ENCODE measurements at regions not wholly inside any gene's neighbourhood (a gene's known extent, or its start where the extent isn't known, plus 50 kb on each side); places are given as distances from the start of the nearest gene placed in this dataset.

DNA sequence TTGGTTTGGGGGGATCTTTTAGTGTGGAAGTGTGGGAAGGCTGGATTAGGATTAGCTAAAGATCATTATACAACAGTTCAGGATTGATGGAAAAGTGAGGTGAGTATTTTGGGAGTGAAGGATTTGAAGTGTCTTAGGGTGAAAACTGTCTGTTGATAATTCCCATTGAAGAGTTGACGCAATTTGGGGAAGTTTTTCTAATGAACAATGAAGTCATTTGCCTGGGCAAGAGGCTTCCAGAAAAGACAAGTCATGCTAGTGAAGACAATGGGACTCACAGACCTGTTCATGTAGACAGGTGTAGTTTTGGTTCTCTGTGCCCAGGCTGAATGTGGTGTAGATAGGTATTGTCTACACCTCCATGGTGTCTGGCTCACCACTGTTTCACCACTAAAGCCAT, 194.3 kb upstream of the GPR26 start:
- Histone ChIP-seq H3K79me2 (ENCODE audit: control insufficient read depth, insufficient read depth, low read length) (no peaks in the 10 kb centered on the region), H3K4me2 (ENCODE audit: insufficient read depth, low read length) (no peak overlapping the region), H3K27me3 (ENCODE audit: control insufficient read depth in 2 of 2, insufficient read depth in 2 of 2, low read length in 2 of 2) (no peaks in the 10 kb centered on the region), H3K9me3 (replicated peaks; ENCODE audit: control insufficient read depth, insufficient read depth, low read length) (no peaks in the 10 kb centered on the region), H3K4me1 (ENCODE audit: control insufficient read depth, extremely low read depth, insufficient read depth, low read length) (no peaks in the 10 kb centered on the region), H3K9ac (replicated peaks; ENCODE audit: extremely low read depth, insufficient read depth, low read length) (no peak overlapping the region), H3K4me3 (replicated peaks in 1 of 3; ENCODE audit: insufficient read depth in 1 of 3, low read depth in 1 of 3, low read length in 3 of 3) (no peak overlapping the region), H3K27ac (ENCODE audit: insufficient read depth, low read depth, low read length) (no peak overlapping the region), H3K9me1 (replicated peaks; ENCODE audit: control insufficient read depth, extremely low read depth, insufficient read depth, low read length) (no peaks in the 10 kb centered on the region), H3K36me3 (ENCODE audit: control insufficient read depth in 2 of 2, extremely low read depth in 1 of 2, insufficient read depth in 2 of 2, low read length in 2 of 2) (no peaks in the 10 kb centered on the region), H2AFZ (ENCODE audit: low read depth, low read length) (no peak overlapping the region), H4K20me1 (replicated peaks; ENCODE audit: control insufficient read depth, extremely low read depth, insufficient read depth, low read length) (no peaks in the 10 kb centered on the region)
- no peak for DNase-seq (ENCODE audit: low read depth, low spot score)
- ChIA-PET POLR2A (no interaction called here), CTCF (no interaction called here)
- no TSS peak for BruUV-seq (replicated peaks)
- FAIRE-seq: no peak
- dilution Hi-C loops (cut with MboI; ENCODE audit: extremely low pct_ligation_motif_present, low sequenced_read_pairs): no loop called here
- TF ChIP-seq FOS (IDR thresholded peaks at IDR 0.05; ENCODE audit: borderline replicate concordance, insufficient read depth, low read length): no peak
- no peak for TF ChIP-seq EZH2 (IDR thresholded peaks at IDR 0.05; ENCODE audit: borderline replicate concordance, low read depth, low read length, severe bottlenecking)
- TF ChIP-seq MYC (IDR thresholded peaks at IDR 0.05; ENCODE audit: low read depth, low read length): no peak
- TF ChIP-seq POLR2AphosphoS5 (IDR thresholded peaks at IDR 0.05; ENCODE audit: insufficient read depth, low read depth, low read length): no peak
- TF ChIP-seq, protein P1, sequence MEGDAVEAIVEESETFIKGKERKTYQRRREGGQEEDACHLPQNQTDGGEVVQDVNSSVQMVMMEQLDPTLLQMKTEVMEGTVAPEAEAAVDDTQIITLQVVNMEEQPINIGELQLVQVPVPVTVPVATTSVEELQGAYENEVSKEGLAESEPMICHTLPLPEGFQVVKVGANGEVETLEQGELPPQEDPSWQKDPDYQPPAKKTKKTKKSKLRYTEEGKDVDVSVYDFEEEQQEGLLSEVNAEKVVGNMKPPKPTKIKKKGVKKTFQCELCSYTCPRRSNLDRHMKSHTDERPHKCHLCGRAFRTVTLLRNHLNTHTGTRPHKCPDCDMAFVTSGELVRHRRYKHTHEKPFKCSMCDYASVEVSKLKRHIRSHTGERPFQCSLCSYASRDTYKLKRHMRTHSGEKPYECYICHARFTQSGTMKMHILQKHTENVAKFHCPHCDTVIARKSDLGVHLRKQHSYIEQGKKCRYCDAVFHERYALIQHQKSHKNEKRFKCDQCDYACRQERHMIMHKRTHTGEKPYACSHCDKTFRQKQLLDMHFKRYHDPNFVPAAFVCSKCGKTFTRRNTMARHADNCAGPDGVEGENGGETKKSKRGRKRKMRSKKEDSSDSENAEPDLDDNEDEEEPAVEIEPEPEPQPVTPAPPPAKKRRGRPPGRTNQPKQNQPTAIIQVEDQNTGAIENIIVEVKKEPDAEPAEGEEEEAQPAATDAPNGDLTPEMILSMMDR (IDR thresholded peaks at IDR 0.05; ENCODE audit: extremely low read depth in 1 of 2, insufficient read depth in 1 of 2, low read depth in 1 of 2, low read length in 2 of 2): no peak
- TF ChIP-seq POLR2A (IDR thresholded peaks at IDR 0.05; ENCODE audit: low read depth, low read length): no peak
- TF ChIP-seq, protein P2, sequence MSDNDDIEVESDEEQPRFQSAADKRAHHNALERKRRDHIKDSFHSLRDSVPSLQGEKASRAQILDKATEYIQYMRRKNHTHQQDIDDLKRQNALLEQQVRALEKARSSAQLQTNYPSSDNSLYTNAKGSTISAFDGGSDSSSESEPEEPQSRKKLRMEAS (IDR thresholded peaks at IDR 0.05; ENCODE audit: insufficient read depth, insufficient read length): no peak
- no peak for TF ChIP-seq JUN (IDR thresholded peaks at IDR 0.05; ENCODE audit: borderline replicate concordance, insufficient read depth, insufficient read length, low read depth)
- no peak for TF ChIP-seq GATA2 (IDR thresholded peaks at IDR 0.05; ENCODE audit: insufficient read depth, insufficient read length, low read depth, low read length)
- intact Hi-C loops (cut with micrococcal nuclease): no loop called here
